GM12878 (cell line): ENCODE measurements at regions not wholly inside any gene's neighbourhood (a gene's known extent, or its start where the extent isn't known, plus 50 kb on each side); places are given as distances from the start of the nearest gene placed in this dataset.

Experiments
- ATAC-seq: fragments of 200-7000 bp; cut with Tn5 transposase; 3 replicates; pipeline ENCODE4 v1.9.1; 2020; ENCODE audit warnings: mild to moderate bottlenecking, moderate library complexity
- BruUV-seq: library from RNA; stranded (reverse); fragments of 400-500 nt; replicated peaks from 2 replicates; lab custom pipeline; 2021; lab: Mats Ljungman, UMichigan
- CTCF ChIA-PET: fragments of 300-600 bp; sonication (Branson Sonifier 250); formaldehyde crosslinking; extraction: SDS; loops from one replicate; lab custom pipeline; 2021; ENCODE audit warnings: inconsistent platforms; lab: Yijun Ruan, JAX
- POLR2A ChIA-PET: fragments of 350-600 bp; formaldehyde crosslinking; extraction: SDS; loops from one replicate; lab custom pipeline; 2021; ENCODE audit warnings: inconsistent platforms; lab: Charles Lee
- RAD21 ChIA-PET: fragments of 300-600 bp; sonication (Branson Sonifier 250); formaldehyde crosslinking; loops from one replicate; lab custom pipeline; 2023; ENCODE audit warnings: antibody characterized with exemption; ENCODE audit not compliant: unreplicated experiment; lab: Charles Lee
- SMC1A ChIA-PET: fragments of 300-600 bp; sonication (Branson Sonifier 250); formaldehyde crosslinking; loops from one replicate; lab custom pipeline; 2023; ENCODE audit not compliant: unreplicated experiment, uncharacterized antibody; lab: Charles Lee
- DNase-seq: peaks from one replicate; pipeline ENCODE4 v3.0.0-alpha.2; 2011; ENCODE audit warnings: low read depth, low spot score
- FAIRE-seq: peaks from 3 replicates; lab custom pipeline; 2011; peaks lifted over from hg19 to GRCh38; lab: Jason Lieb, UNC
- H2AFZ ChIP-seq: 2 replicates; pipeline ENCODE4 v1.6.0; 2011; ENCODE audit warnings: low read depth, low read length, control low read depth; ENCODE audit not compliant: control insufficient read depth
- H3K27ac ChIP-seq: 2 replicates; pipeline ENCODE4 v1.5.1; 2011; ENCODE audit warnings: control low read depth; ENCODE audit not compliant: control insufficient read depth, insufficient read depth
- H3K27me3 ChIP-seq, 2 experiments: replicated peaks in 1 of 2; 2 replicates each; pipeline versions ENCODE4 v1.6.0 to v1.6.1; 2011; ENCODE audit warnings: low read length in 1 of 2; ENCODE audit not compliant: control insufficient read depth in 2 of 2, insufficient read depth in 2 of 2
- H3K36me3 ChIP-seq, 2 experiments: 2 replicates each; pipeline ENCODE4 v1.5.1; 2011; ENCODE audit warnings: low read length in 1 of 2; ENCODE audit not compliant: control insufficient read depth in 2 of 2, insufficient read depth in 2 of 2
- H3K4me1 ChIP-seq: 2 replicates; pipeline ENCODE4 v1.6.1; 2011; ENCODE audit warnings: mild to moderate bottlenecking, low read length, moderate library complexity, mixed read lengths; ENCODE audit not compliant: control insufficient read depth, insufficient read depth
- H3K4me2 ChIP-seq: 2 replicates; pipeline ENCODE4 v1.6.0; 2011; ENCODE audit warnings: control low read depth; ENCODE audit not compliant: control insufficient read depth, insufficient read depth
- H3K4me3 ChIP-seq: fragments of 200-600 bp; sonication (generic); 2 replicates; pipeline ENCODE4 v1.5.1; 2016
- H3K79me2 ChIP-seq: 2 replicates; pipeline ENCODE4 v1.6.0; 2011; ENCODE audit warnings: low read length; ENCODE audit not compliant: control insufficient read depth, insufficient read depth
- H3K9ac ChIP-seq: 2 replicates; pipeline ENCODE4 v1.8.0; 2011; ENCODE audit warnings: low read length, control low read depth, mixed read lengths; ENCODE audit not compliant: control insufficient read depth, insufficient read depth
- H3K9me3 ChIP-seq: replicated peaks from 3 replicates; pipeline ENCODE4 v1.5.1; 2011; ENCODE audit warnings: mild to moderate bottlenecking, low read length; ENCODE audit not compliant: control insufficient read depth, insufficient read depth
- H4K20me1 ChIP-seq: 2 replicates; pipeline ENCODE4 v1.6.0; 2011; ENCODE audit not compliant: control insufficient read depth, insufficient read depth
- CUX1 ChIP-seq: IDR thresholded peaks from 2 replicates; pipeline ENCODE4 v1.6.1; 2012; ENCODE audit warnings: improper control_type of control experiment, low read depth, low read length; ENCODE audit not compliant: insufficient replicate concordance
- EGR1 ChIP-seq, 2 experiments: IDR thresholded peaks; 1 replicate in 1 of 2; 2 replicates in 1 of 2; pipeline ENCODE4 v1.6.1; 2011 to 2012; ENCODE audit warnings: low read depth in 2 of 2, low read length in 2 of 2, borderline replicate concordance in 1 of 2, mild to moderate bottlenecking in 1 of 2, moderate library complexity in 1 of 2
- WGBS: methylation state at CpG from one replicate; pipeline ENCODE4 v1.1.6; 2016; ENCODE audit warnings: low lambda C conversion rate; ENCODE audit not compliant: insufficient replicate concordance, insufficient coverage; ENCODE audit errors: missing lambda C conversion rate; 5-methylcytosine and 5-hydroxymethylcytosine counted together
- in situ Hi-C: fragments of 300-500 bp; cut with MboI; formaldehyde crosslinking; loops from 9 replicates; pipeline ENCODE4 v1.14.3; 2018; ENCODE audit warnings: mixed read lengths
- intact Hi-C: fragments of 100-400 bp; cut with micrococcal nuclease; formaldehyde crosslinking; loops from one replicate; pipeline ENCODE4 v1.14.2; 2022; ENCODE audit not compliant: unreplicated experiment

GRCh38 chr14:98751110-98751509 is 520.9 kb downstream of the BCL11B start:
- no peaks in the 10 kb centered on the region for H3K79me2 ChIP-seq
- ChIA-PET SMC1A (no interaction called here), CTCF (no interaction called here), RAD21 (no interaction called here)
- no peaks in the 10 kb centered on the region for H3K4me1 ChIP-seq
- no peak for DNase-seq
- no TSS peak for BruUV-seq
- H3K4me3 ChIP-seq = no peak overlapping the region
- WGBS = 64% methylated on average over 2 of the region's 2 CpGs
- no peak overlapping the region for H3K4me2 ChIP-seq
- no peaks in the 10 kb centered on the region for H3K27me3 ChIP-seq
- intact Hi-C loops = no loop called here
- TF ChIP-seq EGR1 (IDR thresholded peaks at IDR 0.05; ENCODE audit: borderline replicate concordance in 1 of 2, low read depth in 2 of 2, low read length in 2 of 2) = no peak
- no peak for TF ChIP-seq CUX1
- TF ChIP-seq, all 136 proteins: peak for 0
- Histone ChIP-seq H3K27ac (no peak overlapping the region), H3K36me3 (no peaks in the 10 kb centered on the region), H2AFZ (no peak overlapping the region), H3K9ac (no peak overlapping the region), H3K9me3 (no peaks in the 10 kb centered on the region), H4K20me1 (no peaks in the 10 kb centered on the region)
- POLR2A ChIA-PET = no interaction called here
- ATAC-seq (no peak), FAIRE-seq (no peak)
- in situ Hi-C loops = no loop called here
